HEK293 (cell line): ENCODE measurements at regions not wholly inside any gene's neighbourhood (a gene's known extent, or its start where the extent isn't known, plus 50 kb on each side); places are given as distances from the start of the nearest gene placed in this dataset.

ENCODE experiments used
- CTCF ChIA-PET: fragments of 350-600 bp; formaldehyde crosslinking; extraction: SDS; loops from one replicate; lab custom pipeline; 2021; ENCODE audit warnings: antibody characterized with exemption; lab: Yijun Ruan, JAX
- POLR2A ChIA-PET: fragments of 300-600 bp; formaldehyde crosslinking; extraction: SDS; loops from one replicate; lab custom pipeline; 2020; ENCODE audit warnings: antibody characterized with exemption, inconsistent platforms; lab: Yijun Ruan, JAX
- H3K27ac ChIP-seq: fragments of 200-500 bp; sonication (Bioruptor generic); 2 replicates; pipeline ENCODE4 v1.5.1; 2014; ENCODE audit warnings: low read depth, low read length, control low read depth, inconsistent platforms; ENCODE audit errors: extremely low read depth
- H3K36me3 ChIP-seq, 2 experiments: fragments of 200-500 bp in 1 of 2; sonication (Bioruptor generic) in 1 of 2; 1 replicate in 1 of 2; 2 replicates in 1 of 2; pipeline ENCODE4 v1.5.1; 2014 to 2017; ENCODE audit warnings: inconsistent platforms in 2 of 2, low read length in 2 of 2; ENCODE audit not compliant: control insufficient read depth in 2 of 2, insufficient read depth in 1 of 2
- H3K4me1 ChIP-seq: fragments of 200-500 bp; sonication (Bioruptor generic); 2 replicates; pipeline ENCODE4 v1.5.1; 2014; ENCODE audit warnings: mild to moderate bottlenecking, low read length, inconsistent platforms; ENCODE audit not compliant: control insufficient read depth, insufficient read depth
- H3K4me3 ChIP-seq: 2 replicates; pipeline ENCODE4 v1.5.1; 2011; ENCODE audit warnings: low read depth, mild to moderate bottlenecking, control low read depth, low read length, moderate library complexity
- H3K9me3 ChIP-seq: fragments of 200-500 bp; sonication (Bioruptor generic); 2 replicates; pipeline ENCODE4 v1.5.1; 2014; ENCODE audit warnings: low read depth, low read length, inconsistent platforms; ENCODE audit not compliant: control insufficient read depth, insufficient read depth
- INSM2 ChIP-seq: fragments of 450-650 bp; formaldehyde crosslinking; IDR thresholded peaks from 2 replicates; pipeline ENCODE4 v1.5.1; 2016; ENCODE audit warnings: missing biosample characterization, missing genetic modification characterization
- MZF1 ChIP-seq: fragments of 450-650 bp; formaldehyde crosslinking; IDR thresholded peaks from 2 replicates; pipeline ENCODE4 v1.5.1; 2017; ENCODE audit warnings: missing biosample characterization, missing genetic modification characterization, borderline replicate concordance
- PRDM10 ChIP-seq: fragments of 450-650 bp; formaldehyde crosslinking; IDR thresholded peaks from 2 replicates; pipeline ENCODE4 v1.5.1; 2016; ENCODE audit warnings: missing biosample characterization, missing genetic modification characterization
- ZNF211 ChIP-seq: fragments of 450-650 bp; formaldehyde crosslinking; IDR thresholded peaks from 2 replicates; pipeline ENCODE4 v1.5.1; 2016; ENCODE audit warnings: low read depth, missing biosample characterization, missing genetic modification characterization
- ZNF223 ChIP-seq: fragments of 450-650 bp; formaldehyde crosslinking; IDR thresholded peaks from 2 replicates; pipeline ENCODE4 v1.5.1; 2016; ENCODE audit warnings: missing biosample characterization, missing genetic modification characterization
- ZNF280C ChIP-seq: fragments of 450-650 bp; formaldehyde crosslinking; IDR thresholded peaks from 2 replicates; pipeline ENCODE4 v1.5.1; 2016; ENCODE audit warnings: missing biosample characterization, missing genetic modification characterization
- ZNF518A ChIP-seq: fragments of 450-650 bp; formaldehyde crosslinking; conservative IDR thresholded peaks from 2 replicates; pipeline ENCODE4 v1.5.1; 2016; ENCODE audit warnings: low read depth, missing biosample characterization, missing genetic modification characterization
- ZNF660 ChIP-seq: fragments of 450-650 bp; IDR thresholded peaks from 2 replicates; pipeline ENCODE4 v1.5.1; 2018; ENCODE audit warnings: missing biosample characterization, mild to moderate bottlenecking, missing genetic modification characterization
- ZNF785 ChIP-seq: fragments of 450-650 bp; formaldehyde crosslinking; IDR thresholded peaks from 2 replicates; pipeline ENCODE4 v1.5.1; 2016; ENCODE audit warnings: missing biosample characterization, missing genetic modification characterization

GRCh38 chr5:128596071-128596470 is 58.0 kb upstream of the FBN2 start:
- POLR2A ChIA-PET: no interaction called here
- TF ChIP-seq ZNF660 (0 out of 2 replicates have a peak, but pooled peaks have one; percentile 25), ZNF518A (no peak), PRDM10 (tag by site-specific recombination) (0 out of 2 replicates have a peak, but pooled peaks have one; percentile 14)
- TF ChIP-seq, all 188 proteins: peak for 2
- CTCF ChIA-PET: no interaction called here

GRCh38 chr5:128597156-128597555 is 59.1 kb upstream of the FBN2 start:
- ChIA-PET CTCF (no interaction called here), POLR2A (no interaction called here)
- Histone ChIP-seq H3K4me1 (peaks cover 22% of the 10 kb centered on the region), H3K36me3 (no peaks in the 10 kb centered on the region), H3K4me3 (no peak overlapping the region), H3K27ac (0 out of 2 replicates have a peak overlapping the region, but pooled peaks have one; percentile 9), H3K9me3 (no peaks in the 10 kb centered on the region)
- TF ChIP-seq ZNF280C (no peak), MZF1 (peak; percentile 59; the same call in 1 of the 2 replicates)

More at GRCh38 chr5:128596071-128596470, 58.0 kb upstream of the FBN2 start:
- H3K36me3 ChIP-seq: no peaks in the 10 kb centered on the region
- no peak overlapping the region for H3K4me3 ChIP-seq
- H3K9me3 ChIP-seq: no peaks in the 10 kb centered on the region
- peaks cover 29% of the 10 kb centered on the region for H3K4me1 ChIP-seq
- H3K27ac ChIP-seq: no peak overlapping the region

GRCh38 chr5:128613128-128613527 is 75.1 kb upstream of the FBN2 start:
- Histone ChIP-seq H3K36me3 (no peaks in the 10 kb centered on the region), H3K27ac (no peak overlapping the region), H3K4me1 (no peaks in the 10 kb centered on the region), H3K9me3 (no peaks in the 10 kb centered on the region), H3K4me3 (no peak overlapping the region)
- ChIA-PET CTCF (no interaction called here), POLR2A (no interaction called here)
- TF ChIP-seq ZNF223: no peak
- no peak for TF ChIP-seq ZNF518A
- no peak for TF ChIP-seq ZNF785 (tag by site-specific recombination)
- TF ChIP-seq INSM2 (tag by site-specific recombination): no peak
- no peak for TF ChIP-seq ZNF211 (tag by site-specific recombination)
